Lung (tissue), 9 donors: ENCODE measurements at regions not wholly inside any gene's neighbourhood (a gene's known extent, or its start where the extent isn't known, plus 50 kb on each side); places are given as distances from the start of the nearest gene placed in this dataset.
"Not testable (repeated sequence)": the region's sequence is repeated elsewhere in the genome, so short reads cannot be mapped to it uniquely, and the experiment has no call there.

Source experiments
- ATAC-seq: fragments of 200-7000 bp; cut with Tn5 transposase; one replicate; pipeline ENCODE4 v1.9.1; 2020; ENCODE audit warnings: moderate number of reproducible peaks; ENCODE audit not compliant: insufficient read depth, low FRiP score
- DNase-seq, 3 donors: peaks; one replicate each; pipeline ENCODE4 v3.0.0-alpha.2; 2013 to 2017
- H3K27ac ChIP-seq, 2 donors: one replicate each; pipeline ENCODE4 v1.5.1; 2013; ENCODE audit warnings: mild to moderate bottlenecking in 2 of 2, moderate library complexity in 2 of 2, control low read depth in 1 of 2, inconsistent platforms in 1 of 2, low read depth in 1 of 2, low read length in 1 of 2
- H3K27me3 ChIP-seq, 3 donors: one replicate each; pipeline ENCODE4 v1.5.1; 2013; ENCODE audit warnings: low read length in 2 of 3; ENCODE audit not compliant: control insufficient read depth in 3 of 3, insufficient read depth in 3 of 3
- H3K36me3 ChIP-seq, 4 donors: one replicate each; pipeline ENCODE4 v1.5.1; 2013; ENCODE audit warnings: low read length in 4 of 4, mild to moderate bottlenecking in 1 of 4, moderate library complexity in 1 of 4; ENCODE audit not compliant: control insufficient read depth in 4 of 4, insufficient read depth in 4 of 4
- H3K4me1 ChIP-seq, 5 donors: one replicate each; pipeline ENCODE4 v1.5.1; 2013; ENCODE audit warnings: low read length in 5 of 5, mild to moderate bottlenecking in 2 of 5, moderate library complexity in 1 of 5; ENCODE audit not compliant: control insufficient read depth in 5 of 5, insufficient read depth in 5 of 5
- H3K4me3 ChIP-seq: one replicate; pipeline ENCODE4 v1.5.1; 2013; ENCODE audit warnings: mild to moderate bottlenecking, control low read depth, moderate library complexity
- H3K9ac ChIP-seq, 2 donors: one replicate each; pipeline ENCODE4 v1.5.1; 2013; ENCODE audit warnings: low read length in 2 of 2, control low read depth in 1 of 2; ENCODE audit not compliant: insufficient read depth in 1 of 2
- H3K9me3 ChIP-seq, 4 donors: one replicate each; pipeline ENCODE4 v1.5.1; 2013; ENCODE audit warnings: low read length in 3 of 4, mild to moderate bottlenecking in 1 of 4, moderate library complexity in 1 of 4; ENCODE audit not compliant: control insufficient read depth in 4 of 4, insufficient read depth in 3 of 4
- WGBS, 2 donors: extraction: QIAGEN DNeasy Blood & Tissue Kit; methylation state at CpG; one replicate each; pipeline ENCODE4 v1.1.7; 2013; 5-methylcytosine and 5-hydroxymethylcytosine counted together
- donor health status: Bipolar disorder and iron deficiency.
- donor health status: healthy.
- donor health status: DM: yes; HTN: yes; CAD: no.

DNA sequence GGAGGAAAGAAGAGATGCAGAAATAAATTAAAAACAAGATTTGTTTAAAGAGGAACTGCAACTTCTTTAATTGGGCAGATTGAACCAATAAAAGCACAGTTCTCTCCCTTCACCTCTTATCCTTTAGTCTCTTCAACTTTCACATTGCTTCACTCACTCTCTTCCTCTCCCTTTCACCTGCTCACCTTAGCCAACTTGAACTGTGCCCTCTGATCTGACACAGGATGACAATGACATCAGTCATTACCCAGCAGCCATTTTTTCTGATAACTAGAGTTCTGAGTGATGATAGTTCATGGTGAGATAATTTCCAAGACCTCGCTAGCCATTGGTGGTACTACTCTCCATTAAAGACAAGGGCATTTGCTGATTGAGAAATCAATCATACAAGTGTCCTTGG lies 134.9 kb upstream of the NBPF26 start:
- not testable (repeated sequence) for H3K9ac ChIP-seq, H3K27ac ChIP-seq, H3K4me1 ChIP-seq, H3K36me3 ChIP-seq, H3K4me3 ChIP-seq, ATAC-seq, H3K9me3 ChIP-seq, DNase-seq, H3K27me3 ChIP-seq
- no CpG with 5 or more reads among the region's 1 CpG for WGBS, 2 donors

GRCh38 chr1:120591774-120592173 lies 132.0 kb upstream of the NBPF26 start:
- H3K27ac ChIP-seq, H3K36me3 ChIP-seq, H3K4me3 ChIP-seq, H3K9me3 ChIP-seq, H3K4me1 ChIP-seq, ATAC-seq, H3K27me3 ChIP-seq, H3K9ac ChIP-seq, DNase-seq: not testable (repeated sequence)
- WGBS, 2 donors, result 73 to 100% methylated on average over 2 to 3 of the region's 4 CpGs

- not testable (repeated sequence) for ATAC-seq, DNase-seq, H3K36me3 ChIP-seq, H3K4me3 ChIP-seq, H3K27me3 ChIP-seq, H3K4me1 ChIP-seq, H3K27ac ChIP-seq, H3K9me3 ChIP-seq, H3K9ac ChIP-seq
- no CpG with 5 or more reads among the region's 3 CpGs for WGBS, 2 donors
Observed at GRCh38 chr1:120592943-120593342, 130.8 kb upstream of the NBPF26 start.

GRCh38 chr1:120593648-120594047 lies 130.1 kb upstream of the NBPF26 start:
- DNase-seq, H3K4me3 ChIP-seq, H3K4me1 ChIP-seq, H3K27me3 ChIP-seq, H3K27ac ChIP-seq, ATAC-seq, H3K9ac ChIP-seq, H3K36me3 ChIP-seq, H3K9me3 ChIP-seq: not testable (repeated sequence)
- no CpG with 5 or more reads among the region's 2 CpGs for WGBS, 2 donors

DNA sequence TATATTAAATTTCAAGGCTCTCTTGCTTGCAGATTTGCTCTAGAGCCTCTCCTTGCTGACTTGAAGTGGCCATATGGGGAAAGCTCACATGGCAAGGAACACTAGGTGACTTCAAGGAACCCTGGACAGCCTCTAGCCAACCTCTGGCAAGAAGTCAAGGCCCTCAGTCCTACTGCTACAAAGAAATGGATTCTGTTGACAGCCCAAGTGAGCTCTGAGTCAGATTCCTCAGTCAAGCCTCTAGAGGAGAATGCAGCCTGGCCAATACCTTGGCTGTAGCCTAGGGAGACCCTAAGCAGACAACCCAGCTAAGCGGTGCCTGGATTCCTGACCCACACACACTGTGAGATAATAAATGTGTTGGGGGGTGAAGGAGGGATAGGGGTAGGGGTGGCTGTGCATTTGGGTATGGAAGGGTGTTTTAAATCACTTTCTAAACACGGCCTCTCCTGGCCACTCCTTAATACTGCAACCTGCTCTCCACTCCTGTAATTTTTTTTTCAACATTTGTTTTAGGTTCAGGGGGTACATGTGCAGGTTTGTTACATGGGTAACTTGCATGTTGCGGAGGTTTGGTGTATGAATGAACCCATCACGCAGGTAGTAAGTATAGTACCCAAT lies 125.3 kb upstream of the NBPF26 start:
- peak; percentile 79 for ATAC-seq

GRCh38 chr1:120599511-120599910 lies 124.2 kb upstream of the NBPF26 start:
- WGBS, 2 donors, result no CpG with 5 or more reads among the region's 3 CpGs
- H3K36me3 ChIP-seq, DNase-seq, H3K9ac ChIP-seq, H3K27ac ChIP-seq, H3K4me1 ChIP-seq, ATAC-seq, H3K27me3 ChIP-seq, H3K9me3 ChIP-seq, H3K4me3 ChIP-seq: not testable (repeated sequence)

More for the DNA sequence above, 125.3 kb upstream of the NBPF26 start:
- not testable (repeated sequence) for H3K9me3 ChIP-seq, H3K9ac ChIP-seq, H3K27ac ChIP-seq, H3K36me3 ChIP-seq, H3K4me3 ChIP-seq, H3K27me3 ChIP-seq, H3K4me1 ChIP-seq, DNase-seq
- no CpG with 5 or more reads among the region's 4 CpGs for WGBS, 2 donors

DNA sequence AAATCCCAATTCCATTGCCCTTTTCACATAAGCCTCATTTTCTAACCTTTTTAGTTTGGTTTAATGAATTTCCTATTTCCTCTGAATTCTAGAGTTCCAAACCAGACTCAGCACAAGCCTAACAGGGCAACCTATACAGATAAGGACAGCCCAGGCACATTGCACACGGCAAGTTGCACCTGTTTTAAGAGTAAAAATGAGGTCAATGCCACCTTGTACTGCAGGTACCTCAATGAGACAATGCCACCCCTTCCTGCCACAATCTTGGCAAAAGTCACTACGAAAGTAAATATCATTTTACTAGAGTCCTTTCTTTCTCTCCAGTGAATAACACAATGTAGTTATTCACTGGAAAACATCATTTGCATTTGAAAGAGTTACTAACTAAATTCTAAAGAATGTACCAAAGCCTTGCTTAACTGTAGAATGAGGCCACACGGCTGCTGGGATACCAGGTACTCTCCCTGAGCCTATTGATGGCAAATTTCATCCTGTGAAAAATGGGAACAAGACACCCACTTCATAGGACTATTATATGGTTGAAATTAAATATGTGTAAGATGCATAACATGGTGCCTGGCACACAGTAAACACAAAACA lies 123.2 kb upstream of the NBPF26 start:
- not testable (repeated sequence) for H3K9ac ChIP-seq, H3K27me3 ChIP-seq, H3K9me3 ChIP-seq, H3K4me1 ChIP-seq, H3K4me3 ChIP-seq, H3K36me3 ChIP-seq, DNase-seq, ATAC-seq, H3K27ac ChIP-seq
- WGBS, 2 donors, result no CpG with 5 or more reads among the region's 3 CpGs

- not testable (repeated sequence) for H3K27ac ChIP-seq, H3K27me3 ChIP-seq, H3K9me3 ChIP-seq, H3K36me3 ChIP-seq, H3K4me3 ChIP-seq, H3K4me1 ChIP-seq, DNase-seq, H3K9ac ChIP-seq, ATAC-seq
- no CpG with 5 or more reads among the region's 3 CpGs for WGBS, 2 donors
Observed at GRCh38 chr1:120607882-120608281, 115.9 kb upstream of the NBPF26 start.
